Right hindlimb (tissue), 1 donor: ENCODE measurements at regions not wholly inside any gene's neighbourhood (a gene's known extent, or its start where the extent isn't known, plus 50 kb on each side); places are given as distances from the start of the nearest gene placed in this dataset.
A peak's percentile ranks its signal among the peaks of the same experiment; 100 is the strongest.

Experiments
- DNase-seq: peaks from one replicate; pipeline ENCODE4 v3.0.0-alpha.2; 2018

DNA sequence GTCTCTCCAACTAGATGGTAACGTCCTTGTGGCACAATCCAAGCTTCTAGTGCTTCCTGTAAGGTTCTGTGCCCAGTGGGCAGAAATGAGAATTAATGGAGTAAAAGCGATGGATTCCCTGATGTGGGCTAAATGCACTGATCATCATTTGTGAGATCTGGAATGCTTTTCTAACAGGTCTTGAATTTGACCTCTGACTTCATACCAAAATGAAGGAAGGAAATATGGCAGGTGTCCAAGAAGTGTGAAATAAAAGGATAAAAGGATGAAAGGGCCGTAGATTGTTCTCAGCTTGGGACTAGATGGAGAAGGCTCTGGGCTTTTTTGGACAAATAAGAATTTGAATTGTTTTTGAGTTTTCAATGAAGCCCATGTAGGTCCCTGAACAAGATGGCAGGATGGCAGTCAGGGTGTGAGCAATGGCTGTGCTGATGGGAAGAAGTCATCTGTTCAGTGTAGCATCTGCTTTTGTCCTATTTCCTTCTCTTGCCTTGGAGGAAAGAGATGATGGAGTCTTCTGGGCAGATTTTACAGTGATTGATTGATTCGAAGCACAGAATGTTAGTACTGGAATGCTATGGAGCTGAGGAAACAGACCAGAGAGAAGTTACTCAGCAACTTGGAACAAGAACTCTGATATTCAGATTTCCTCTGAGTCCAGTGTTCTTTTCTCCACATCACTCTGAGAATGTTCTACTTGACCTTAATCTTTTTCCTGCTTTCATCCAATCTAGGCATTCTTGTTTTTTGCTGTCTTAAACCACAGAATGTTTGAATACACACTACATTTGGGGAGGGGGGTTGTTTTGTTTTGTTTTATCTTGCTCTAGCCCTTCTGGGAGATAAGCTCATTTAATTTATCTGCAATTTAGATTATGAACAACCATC is 286.0 kb downstream of the HLX start:
- no peak for DNase-seq

DNA sequence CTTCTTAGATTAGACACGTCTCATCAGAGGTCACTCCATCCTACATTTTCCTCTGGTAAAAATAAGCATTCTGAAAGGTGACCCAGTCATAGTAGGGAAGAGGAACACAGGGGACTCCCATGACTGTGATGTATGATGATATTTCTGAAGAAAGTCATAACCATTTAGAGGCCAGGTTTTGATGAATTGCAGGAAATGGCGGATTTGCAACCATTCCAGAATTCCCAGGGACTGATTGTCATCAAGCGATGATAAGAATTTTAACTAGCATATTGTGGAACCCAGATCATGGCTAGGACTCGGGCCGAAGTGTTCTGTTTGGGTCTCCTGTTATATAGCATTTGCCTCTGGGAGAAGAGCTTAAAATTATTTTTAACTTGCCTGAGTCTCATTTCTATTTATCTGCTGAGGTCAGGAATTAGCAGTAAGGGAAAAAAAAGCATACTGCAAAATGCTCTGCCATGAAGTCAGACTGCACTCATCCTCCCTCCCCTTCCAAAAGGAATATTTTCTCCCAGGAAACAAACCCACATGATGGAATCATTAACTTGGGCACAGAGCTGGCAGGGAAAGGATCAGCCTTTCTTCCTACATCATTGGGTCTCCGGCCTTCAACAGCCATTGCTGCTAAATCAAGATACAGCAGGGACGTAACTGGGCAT is 286.7 kb downstream of the HLX start:
- DNase-seq = no peak

DNA sequence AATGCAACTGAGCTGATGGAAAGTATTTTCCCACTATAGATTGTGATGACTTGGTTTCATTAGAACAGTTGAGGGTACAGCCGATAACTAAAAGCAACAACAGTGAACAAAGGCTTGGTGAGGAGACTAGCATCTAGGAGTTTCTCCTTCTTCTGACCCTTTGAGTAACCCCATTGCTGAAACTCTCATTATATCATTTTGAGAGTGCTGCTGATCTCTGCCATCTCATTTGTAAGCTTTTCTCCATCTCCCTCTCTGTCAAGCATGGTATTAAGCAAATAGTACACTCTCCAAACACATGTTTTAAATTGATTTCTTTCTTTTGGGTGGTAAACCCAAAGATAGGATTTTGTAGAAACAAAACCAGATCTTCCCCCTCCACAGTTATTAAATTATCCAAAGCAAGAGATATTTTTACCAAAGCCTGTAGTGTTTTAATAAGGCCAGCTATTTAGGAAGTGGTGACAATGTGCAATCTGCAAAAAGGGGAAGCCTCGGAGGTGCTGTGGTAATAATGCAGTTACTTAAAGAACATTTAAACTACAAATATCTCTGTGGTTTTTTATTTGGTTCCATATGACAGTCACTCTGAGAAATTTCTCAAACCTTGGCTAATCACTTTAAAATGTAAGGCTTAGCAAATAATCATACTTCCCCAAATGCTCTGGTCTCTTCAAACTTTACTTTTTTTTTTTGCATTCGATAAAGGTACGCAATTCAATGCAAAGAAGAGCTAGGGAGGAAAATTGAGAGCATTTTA is 287.5 kb downstream of the HLX start:
- DNase-seq = no peak

DNA sequence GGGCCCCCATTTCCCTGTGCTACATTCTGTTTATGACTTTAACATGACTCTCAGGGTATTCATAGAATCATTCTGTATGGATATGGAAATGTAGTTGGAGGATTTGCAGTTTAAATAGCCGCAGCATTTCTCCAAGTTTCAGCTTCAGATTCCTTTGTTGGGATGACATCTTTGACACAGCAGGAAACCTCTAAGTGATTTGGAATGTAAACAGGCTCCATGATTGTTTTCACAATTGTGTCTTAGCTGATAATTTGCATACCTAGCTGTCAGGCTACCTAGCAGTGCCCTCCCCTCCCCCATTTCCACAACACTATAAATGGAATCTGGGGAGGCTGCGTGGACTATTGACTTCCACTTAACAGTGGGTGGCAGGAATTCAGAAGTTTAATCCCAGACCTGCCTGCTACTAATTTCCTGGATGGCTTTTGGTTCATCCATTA is 290.2 kb downstream of the HLX start:
- no peak for DNase-seq

DNA sequence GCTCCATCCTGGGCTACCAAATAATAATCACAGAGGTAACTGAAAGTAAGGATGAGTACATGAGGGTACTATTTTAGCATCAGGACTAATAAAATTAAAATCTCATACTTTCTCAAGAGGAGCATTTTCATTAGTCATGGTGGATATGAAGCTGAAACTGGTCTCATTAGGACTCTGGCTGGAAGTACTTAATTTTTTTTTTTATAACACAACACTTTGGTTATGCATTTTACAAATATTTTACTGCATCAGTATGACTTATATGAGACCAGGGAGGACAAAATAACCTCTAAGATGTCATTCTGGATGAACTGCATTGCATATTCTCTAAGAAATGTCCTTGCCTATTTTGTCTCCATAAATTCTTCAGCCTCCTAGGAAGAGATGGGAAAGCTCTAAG is 290.9 kb downstream of the HLX start:
- no peak for DNase-seq

DNA sequence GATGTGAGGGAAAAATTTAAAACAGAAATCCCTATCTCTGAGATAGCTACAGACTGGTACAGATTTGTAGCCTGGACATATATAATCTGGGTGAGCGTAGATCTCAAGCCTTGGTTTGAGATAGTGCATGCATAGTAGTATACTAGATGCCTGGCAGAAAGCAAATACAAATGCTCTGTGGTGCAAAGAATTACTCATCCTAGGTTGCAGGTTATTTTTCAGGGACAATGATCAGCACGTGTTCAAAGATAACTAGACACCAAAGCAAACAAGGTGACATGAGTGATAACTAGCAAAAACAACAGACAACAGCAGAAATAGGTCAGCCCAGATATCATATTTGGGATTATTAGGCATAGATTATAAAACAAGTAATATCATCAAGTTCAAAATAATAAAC is 292.5 kb downstream of the HLX start:
- no peak for DNase-seq

DNA sequence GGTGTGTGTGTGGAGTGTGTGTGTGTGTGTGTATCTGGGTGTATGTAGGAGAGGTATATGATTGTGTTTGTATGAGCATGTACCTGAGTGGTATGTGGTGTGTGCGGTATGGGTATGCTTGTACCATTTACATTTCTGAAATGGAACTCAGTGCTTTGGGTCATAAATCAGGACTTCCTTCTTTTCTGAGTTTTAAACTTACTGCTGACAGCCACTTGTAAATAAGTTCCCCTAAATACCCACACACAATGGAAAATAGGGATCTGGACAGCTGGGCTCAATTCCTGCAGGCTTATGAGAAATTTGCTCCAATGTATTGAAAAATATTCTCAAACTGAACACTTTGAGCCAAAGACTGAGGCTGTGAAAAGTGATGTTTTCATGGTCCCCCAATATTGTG is 293.6 kb downstream of the HLX start:
- no peak for DNase-seq

DNA sequence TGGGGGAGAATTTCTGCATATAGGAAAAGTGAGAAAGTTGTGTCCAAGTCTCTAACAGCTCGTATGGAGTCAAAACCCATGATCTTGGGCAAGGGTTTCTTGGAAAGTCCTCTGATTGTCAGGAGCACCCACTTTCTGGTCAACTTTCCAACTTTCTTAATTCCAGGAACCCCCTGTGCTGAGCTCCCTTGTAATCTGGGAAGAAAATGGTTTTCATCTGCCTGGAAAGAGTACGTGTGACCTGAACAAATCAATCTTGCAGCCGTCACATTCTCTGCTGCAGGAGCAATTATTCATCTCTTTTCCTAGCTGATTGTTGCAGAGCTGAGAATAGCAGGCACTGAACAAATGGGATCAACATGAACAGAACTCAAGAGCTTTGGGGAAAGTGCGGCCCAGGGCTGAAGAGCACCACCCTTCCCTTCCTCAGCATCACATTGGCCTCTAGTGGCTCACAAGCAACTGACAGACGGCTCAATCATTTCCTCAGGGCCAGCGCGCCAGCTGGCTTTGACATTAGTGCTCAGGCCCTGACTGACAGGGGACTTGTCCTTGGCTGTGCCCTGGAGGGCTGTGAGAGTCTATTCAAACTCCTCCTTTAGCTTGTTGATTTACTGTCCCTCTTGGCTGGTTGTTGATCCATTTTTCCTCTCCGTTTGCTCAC is 295.2 kb downstream of the HLX start:
- DNase-seq = peak; percentile 48

DNA sequence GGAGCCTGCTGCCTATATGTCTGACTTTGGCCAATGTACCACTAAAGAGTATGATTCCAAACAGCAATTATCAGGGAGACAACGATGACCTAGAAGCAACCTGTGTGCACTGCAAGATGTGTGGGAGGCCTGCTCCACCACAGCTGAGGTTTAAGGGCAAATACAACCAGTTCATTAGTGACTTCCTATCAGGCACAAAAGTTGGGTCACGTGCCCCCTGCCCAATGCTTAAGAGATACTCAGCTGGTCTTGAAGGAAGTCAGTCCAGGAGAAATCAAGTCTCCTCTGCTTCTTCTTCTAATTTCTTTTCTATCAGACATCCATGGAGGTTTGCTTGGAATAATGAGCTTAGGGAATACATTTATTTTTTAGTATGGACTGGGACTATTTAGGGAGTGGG is 296.0 kb downstream of the HLX start:
- DNase-seq = no peak

DNA sequence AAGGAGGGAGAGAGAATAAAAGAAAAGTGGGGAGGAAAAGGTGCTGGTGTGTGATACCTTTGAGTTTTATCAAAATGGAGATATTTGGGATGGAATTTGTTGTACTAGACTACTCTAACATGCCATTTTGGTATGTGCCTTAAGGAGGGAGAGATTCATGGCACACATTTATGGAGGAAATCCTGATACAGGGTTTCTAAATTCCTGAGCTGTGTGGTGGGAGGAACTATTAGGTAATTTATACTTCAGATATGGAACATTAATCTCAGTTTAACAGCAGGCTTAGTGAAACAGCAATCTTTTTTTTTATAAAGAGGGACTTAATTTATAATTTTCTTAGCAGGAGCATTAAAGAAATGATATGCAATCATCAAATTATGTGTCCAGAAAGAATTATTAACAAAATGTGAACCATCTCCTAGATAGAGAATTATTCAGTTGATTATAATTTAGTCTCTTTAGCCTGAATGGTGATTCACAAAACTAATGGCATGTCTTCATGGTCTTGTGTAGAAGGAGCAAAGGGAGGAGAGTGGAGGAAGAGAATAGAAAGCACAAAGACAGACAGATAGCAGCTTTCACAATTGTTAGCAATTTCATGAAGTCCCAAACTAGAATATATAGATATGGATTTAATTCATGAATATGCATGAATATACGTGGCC is 301.6 kb downstream of the HLX start:
- DNase-seq = no peak

DNA sequence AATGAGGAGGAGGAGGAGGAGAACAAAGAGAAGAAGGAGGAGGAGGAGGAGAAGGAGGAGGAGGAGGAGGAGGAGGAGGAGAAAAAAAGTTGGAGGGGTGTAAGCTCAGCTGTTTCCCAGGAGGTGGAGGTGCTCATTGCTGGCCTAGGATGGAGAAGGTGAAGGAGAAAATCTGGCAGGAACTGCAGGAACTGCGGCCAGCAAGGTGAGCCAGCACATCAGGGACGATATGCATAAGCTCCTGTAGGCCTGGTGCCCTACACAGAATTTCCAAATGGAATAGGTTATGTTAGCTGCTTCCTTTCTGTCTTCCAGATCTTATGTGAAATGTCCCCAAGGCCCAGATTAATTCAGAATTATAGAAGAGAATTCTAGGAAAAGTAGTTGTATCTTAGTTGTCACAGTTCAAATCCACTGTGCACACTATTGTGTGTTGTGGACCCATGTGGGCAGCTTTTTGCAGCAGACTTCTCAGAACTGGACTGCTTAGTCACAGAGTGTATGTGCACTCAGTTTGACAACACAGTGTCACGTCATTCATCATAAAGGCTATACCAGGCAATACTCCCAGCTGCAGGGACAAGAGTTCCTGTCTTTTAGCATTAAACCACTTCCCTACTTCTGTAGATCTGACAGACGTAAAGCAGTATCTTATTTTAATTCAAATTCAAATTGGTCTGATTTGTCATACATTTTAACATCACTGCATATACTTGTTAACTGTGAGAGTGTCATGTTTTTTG is 303.7 kb downstream of the HLX start:
- DNase-seq = no peak

DNA sequence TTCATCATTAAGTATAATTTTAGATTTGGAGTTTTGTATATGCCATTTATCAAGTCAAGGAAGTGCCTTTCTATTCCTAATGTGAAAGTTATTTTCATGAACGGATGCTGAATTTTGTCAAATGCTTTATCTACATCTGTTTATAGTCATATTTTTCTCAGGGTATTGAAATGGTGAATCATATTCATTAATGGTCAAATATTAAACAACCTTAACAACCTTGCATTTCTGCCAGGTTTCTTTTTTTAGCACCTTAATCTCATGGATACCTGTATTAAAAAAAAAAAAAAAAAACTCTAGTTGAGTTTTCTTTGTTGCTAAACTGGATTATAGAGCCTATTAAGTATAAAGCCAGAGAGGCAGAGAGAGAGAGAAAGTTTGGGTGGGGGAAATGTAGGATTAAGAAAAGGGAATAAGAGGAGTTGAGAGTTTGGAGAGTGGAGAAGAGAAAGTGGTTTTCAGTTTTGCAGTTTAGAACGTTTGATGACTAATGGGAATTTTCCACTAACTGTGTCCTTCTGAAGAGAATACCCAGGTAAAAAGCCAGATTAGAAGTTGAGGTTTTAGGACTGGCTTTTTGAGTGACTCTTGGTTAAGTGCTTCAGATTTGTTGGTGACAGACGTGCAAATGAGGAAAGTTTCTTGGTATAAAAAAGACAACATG is 305.0 kb downstream of the HLX start:
- no peak for DNase-seq

DNA sequence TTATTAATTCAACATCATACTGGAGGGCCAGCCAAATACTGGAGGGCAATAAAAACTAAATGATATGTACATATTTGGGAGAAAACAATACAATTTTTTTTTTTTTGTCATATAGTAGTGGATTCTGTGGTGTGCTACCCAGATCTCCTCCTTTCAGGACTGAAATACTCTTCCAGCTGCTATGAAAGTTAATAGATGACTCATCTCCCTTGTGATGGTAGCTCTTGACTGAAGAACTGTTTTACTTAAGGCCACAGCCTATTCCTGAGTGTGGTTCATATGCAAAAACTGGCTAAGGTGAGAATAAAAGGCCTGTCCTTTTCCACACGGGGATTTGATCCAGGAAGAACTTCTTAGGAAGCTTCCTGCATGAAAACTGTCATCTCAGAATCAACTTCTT is 307.9 kb downstream of the HLX start:
- DNase-seq = no peak

DNA sequence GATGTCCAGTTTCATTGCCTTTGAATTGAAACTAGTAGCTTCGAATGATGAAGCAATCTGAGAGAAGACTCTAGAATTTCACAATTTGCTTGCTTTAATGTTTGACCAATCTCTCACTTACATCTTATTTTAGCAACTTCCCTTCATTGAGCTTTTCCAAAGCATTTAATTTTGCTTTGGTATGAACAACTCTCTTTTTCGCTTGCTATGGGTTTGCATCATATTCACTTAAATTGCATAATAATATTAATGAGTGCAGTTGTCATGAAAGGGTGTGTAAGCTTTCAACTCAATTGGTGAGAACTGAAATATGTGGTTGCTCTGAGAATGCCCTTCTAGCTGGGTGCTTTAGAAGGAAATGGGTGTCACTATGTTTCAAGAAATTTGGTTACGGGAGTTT is 309.2 kb downstream of the HLX start:
- DNase-seq = no peak

DNA sequence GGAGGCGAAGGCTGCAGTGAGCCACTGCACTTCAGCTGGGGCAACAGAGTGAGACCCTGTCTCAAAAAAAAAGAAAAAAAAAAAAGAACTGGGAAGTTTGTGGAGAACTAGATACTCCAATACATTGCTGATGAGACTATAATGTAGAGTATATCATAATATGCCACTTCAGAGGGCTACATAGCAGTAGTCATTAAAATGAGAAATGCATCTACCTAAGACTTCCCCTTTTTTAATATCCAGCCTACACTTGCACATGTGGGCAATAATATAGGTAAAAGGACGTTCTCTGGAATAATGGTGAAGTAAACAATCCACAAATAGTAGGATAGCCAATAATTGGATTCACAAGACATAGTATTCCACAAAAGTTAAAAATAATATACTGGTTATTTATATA is 311.0 kb downstream of the HLX start:
- DNase-seq = no peak

DNA sequence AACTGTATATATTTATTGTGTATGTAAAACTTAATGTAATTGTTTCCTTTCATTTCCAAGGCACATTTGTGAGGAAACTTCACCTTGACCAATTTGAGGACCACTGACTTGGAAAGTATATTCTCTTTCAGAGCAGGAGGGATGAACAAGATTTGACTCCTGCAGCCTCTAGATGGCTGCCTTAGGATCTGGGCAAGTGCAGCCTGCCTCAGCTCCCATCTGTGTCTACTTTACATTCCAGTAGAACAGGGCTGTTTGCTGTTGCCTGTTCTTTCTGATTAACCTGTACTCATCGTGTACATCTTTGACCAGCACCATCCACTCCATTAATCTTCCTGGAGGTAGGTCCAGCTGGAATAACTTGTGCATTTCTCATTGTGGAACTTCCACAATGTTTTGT is 312.8 kb downstream of the HLX start:
- no peak for DNase-seq

DNA sequence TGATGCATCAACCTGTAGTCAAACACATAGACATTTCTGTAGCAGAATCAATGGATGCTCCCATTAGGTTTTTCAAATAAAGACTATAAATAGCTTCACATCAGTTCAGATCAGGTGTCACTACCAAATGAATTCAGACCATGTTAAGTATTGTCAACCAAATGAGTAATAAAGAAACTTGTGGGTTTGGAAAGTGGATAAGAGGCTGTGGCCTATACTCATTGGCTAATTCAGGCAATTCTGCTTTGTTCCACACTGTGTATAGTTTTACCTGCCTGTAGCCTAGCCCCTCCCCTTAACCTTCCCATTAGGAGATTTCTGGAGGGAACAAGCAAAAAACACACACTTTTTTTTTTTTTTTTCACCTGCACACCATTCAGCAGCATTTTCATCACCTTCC is 321.2 kb downstream of the HLX start:
- DNase-seq = no peak

DNA sequence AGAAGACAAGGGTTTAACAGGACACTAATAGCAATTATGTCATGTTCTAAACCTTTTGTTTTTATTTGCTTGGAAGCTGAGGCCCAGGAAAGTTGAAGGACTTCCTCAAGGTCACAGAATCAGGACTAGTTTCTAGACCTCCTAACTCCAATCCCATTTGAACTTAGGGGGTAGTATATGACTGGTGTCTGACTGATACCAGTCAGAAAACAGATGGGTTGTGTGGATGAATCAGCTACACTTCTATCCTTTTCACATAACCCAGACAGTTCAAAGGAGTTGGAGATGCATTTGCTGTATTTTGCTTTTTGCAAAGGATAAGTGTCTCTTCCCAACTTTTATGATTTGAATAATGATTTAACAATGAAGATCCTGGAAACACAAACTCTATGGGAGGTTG is 322.5 kb downstream of the HLX start:
- DNase-seq = no peak

DNA sequence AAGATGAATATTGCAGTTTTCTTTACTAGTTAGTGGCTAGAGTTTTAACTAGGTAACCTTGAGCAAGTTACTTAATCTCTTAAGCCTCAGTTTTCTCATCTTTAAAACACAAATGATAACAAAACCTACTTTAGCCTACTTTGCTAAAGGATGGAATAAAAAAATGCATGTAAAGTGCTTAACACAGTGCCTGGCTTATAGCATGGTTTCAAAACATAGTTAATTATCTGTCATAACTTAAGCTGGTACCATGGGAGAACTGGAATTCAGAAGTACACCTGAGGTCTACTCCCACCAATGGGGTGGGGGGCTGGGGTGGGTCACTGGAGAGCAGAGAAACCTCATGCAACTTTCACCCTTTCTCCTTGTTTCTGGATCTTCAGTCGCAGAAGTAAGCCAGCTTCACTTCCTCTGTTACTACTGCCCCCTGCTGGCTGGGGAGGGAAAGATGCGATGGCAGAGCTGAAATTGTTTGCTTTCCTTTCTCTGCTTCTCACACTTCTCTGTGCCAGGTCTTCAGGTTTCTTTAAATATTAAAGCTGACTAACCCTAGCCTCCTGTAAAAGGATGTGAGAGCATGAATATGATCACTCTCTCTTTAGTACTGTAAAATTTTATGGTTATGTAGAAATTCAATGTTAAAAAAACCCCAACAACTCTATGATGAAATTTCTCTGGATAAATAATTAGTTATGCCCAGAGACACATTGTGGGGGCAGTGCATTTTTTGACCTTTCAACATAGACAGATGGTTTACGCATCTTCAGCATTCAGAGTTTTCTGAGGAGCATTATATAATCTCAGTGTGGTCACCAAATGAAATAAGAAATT is 324.2 kb downstream of the HLX start:
- DNase-seq = peak; percentile 87
